ENCODE measurements at regions not wholly inside any gene's neighbourhood (a gene's known extent, or its start where the extent isn't known, plus 50 kb on each side); places are given as distances from the start of the nearest gene placed in this dataset.

DNA sequence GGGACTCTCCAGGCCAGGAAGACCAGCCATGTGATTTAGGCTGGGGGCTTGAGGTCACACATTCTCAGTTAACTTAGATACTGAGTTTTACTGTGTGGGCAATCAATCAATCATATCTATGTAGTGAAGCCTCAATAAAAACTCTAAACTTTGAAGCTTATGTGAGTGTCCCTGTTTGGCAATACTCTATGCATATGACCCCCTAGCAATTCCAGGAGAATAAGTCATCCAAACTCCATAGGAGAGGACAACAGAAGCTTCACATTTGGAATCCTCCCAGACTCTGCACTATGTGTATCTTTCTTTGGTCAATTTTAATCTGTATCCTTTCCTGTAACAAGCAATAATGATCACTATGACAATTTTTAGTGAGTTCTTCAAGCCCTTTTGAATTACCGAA is 216.8 kb upstream of the RGMB start:
- TF ChIP-seq, protein P1, sequence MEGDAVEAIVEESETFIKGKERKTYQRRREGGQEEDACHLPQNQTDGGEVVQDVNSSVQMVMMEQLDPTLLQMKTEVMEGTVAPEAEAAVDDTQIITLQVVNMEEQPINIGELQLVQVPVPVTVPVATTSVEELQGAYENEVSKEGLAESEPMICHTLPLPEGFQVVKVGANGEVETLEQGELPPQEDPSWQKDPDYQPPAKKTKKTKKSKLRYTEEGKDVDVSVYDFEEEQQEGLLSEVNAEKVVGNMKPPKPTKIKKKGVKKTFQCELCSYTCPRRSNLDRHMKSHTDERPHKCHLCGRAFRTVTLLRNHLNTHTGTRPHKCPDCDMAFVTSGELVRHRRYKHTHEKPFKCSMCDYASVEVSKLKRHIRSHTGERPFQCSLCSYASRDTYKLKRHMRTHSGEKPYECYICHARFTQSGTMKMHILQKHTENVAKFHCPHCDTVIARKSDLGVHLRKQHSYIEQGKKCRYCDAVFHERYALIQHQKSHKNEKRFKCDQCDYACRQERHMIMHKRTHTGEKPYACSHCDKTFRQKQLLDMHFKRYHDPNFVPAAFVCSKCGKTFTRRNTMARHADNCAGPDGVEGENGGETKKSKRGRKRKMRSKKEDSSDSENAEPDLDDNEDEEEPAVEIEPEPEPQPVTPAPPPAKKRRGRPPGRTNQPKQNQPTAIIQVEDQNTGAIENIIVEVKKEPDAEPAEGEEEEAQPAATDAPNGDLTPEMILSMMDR (IDR thresholded peaks at IDR 0.05; ENCODE audit: unreplicated experiment in 3 of 3), result no peak
- peaks cover 15% of the 10 kb centered on the region for H3K9me3 Mint-ChIP-seq
- no peak overlapping the region for H3K4me3 Mint-ChIP-seq
- no peaks in the 10 kb centered on the region for H3K36me3 Mint-ChIP-seq (ENCODE audit: low read depth)
- H3K27ac Mint-ChIP-seq, result no peak overlapping the region
- H3K27me3 Mint-ChIP-seq (ENCODE audit: low read depth), result no peaks in the 10 kb centered on the region
- H3K4me1 Mint-ChIP-seq, result no peaks in the 10 kb centered on the region

DNA sequence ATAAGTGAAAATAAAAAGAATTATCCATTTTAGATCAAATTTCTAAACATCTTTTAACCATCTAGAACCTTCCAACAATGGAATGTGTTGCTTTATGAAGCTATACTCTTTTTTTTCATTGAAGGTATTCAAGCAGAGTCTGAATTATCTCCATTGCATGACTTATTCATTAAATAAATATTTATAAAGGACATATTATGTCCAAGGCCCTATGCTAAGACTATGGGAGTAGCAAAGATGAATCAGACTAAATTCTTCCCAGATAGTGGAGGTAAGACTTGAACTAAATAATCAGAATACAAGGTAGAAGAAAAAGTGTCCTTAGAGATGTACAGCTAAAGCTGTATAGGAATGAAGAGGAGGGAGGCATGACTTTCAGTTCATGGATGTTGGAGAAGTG is 215.5 kb upstream of the RGMB start:
- H3K4me3 Mint-ChIP-seq, result no peak overlapping the region
- H3K27ac Mint-ChIP-seq, result no peak overlapping the region
- H3K27me3 Mint-ChIP-seq (ENCODE audit: low read depth), result no peaks in the 10 kb centered on the region
- H3K4me1 Mint-ChIP-seq, result peaks cover 4% of the 10 kb centered on the region
- TF ChIP-seq, protein P1 (IDR thresholded peaks at IDR 0.05; ENCODE audit: unreplicated experiment in 3 of 3), result no peak
- H3K36me3 Mint-ChIP-seq (ENCODE audit: low read depth), result no peaks in the 10 kb centered on the region
- H3K9me3 Mint-ChIP-seq, result peaks cover 15% of the 10 kb centered on the region

DNA sequence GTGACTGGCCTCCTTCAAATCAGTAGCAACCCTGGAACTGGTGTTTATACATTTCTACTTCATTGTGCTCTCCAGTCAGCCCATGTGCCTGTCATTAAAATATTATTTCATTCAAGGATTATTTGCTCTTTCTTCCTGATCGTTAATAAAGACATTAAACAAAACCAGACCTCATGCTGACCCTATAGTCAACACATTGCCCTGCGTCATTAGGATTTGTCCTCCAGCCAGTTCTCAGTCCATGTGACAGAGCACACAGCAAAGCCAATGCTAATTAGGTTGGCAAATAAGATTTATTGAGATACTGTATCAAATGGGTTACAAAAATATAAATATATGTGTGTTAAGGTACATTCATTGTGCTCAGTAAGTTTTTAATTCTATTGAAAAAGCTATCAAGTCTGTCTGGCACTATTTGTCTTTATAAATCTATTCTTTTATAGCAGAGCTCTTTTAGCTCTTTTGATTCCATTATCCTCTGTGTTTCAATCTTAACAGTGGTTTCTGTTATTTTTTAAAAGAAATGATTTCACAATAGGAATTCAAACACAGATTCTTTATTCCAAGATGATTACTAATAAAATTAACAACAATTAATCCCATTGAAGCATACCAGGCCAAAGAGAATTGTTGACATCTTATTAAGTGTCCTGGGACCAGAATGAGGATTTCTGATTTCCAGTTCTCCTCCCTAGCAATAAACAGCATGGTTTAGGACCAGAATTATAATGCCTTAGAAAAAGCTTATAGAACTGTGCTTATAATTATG is 209.4 kb upstream of the RGMB start:
- H3K4me3 Mint-ChIP-seq, result no peak overlapping the region
- H3K27ac Mint-ChIP-seq, result no peak overlapping the region
- TF ChIP-seq, protein P1 (IDR thresholded peaks at IDR 0.05; ENCODE audit: unreplicated experiment in 3 of 3), result no peak
- H3K36me3 Mint-ChIP-seq (ENCODE audit: low read depth), result no peaks in the 10 kb centered on the region
- H3K4me1 Mint-ChIP-seq, result peaks cover 10% of the 10 kb centered on the region
- H3K9me3 Mint-ChIP-seq, result peaks cover 5% of the 10 kb centered on the region
- no peaks in the 10 kb centered on the region for H3K27me3 Mint-ChIP-seq (ENCODE audit: low read depth)

DNA sequence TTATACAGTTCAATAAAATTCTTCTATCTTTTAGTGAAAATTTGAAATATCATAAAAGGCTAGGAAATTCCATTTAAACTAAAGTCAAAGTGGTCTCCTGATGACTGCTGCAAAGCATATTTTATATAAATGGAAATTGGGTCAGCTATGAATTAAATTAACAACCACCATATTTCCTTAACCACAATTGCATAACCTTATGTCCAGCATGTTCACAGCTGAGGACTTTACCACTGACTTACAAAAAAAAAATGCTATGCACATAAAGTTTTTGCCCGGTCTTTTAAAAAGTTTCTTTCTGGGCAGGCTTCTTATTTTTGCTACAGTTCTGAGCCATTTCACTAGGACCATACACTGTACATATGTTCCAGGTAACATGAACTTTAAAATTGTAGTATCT is 208.6 kb upstream of the RGMB start:
- Mint-ChIP-seq H3K27ac (no peak overlapping the region), H3K9me3 (peaks cover 5% of the 10 kb centered on the region), H3K27me3 (ENCODE audit: low read depth) (no peaks in the 10 kb centered on the region), H3K36me3 (ENCODE audit: low read depth) (no peaks in the 10 kb centered on the region), H3K4me3 (no peak overlapping the region), H3K4me1 (peaks cover 14% of the 10 kb centered on the region)
- TF ChIP-seq, protein P1 (IDR thresholded peaks at IDR 0.05; ENCODE audit: unreplicated experiment in 3 of 3), result no peak

DNA sequence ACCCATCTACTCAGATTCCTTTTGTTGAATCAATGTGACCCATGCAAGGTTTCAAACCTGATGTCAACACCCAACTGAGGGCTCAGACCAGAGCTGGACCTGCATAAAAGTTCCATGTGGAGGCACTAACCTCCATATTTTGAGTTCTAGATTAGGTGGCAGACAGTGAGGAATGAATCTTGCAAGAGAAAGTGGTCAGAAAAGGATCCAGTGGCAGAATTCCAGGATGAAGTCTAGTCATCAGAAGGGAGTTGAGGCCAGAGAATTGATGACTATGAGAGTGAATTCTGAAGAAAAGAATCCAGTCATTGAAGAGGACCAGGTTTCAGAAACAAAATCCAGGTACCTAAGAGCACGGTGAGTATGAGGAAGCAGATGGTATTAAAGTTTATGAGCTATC is 205.1 kb upstream of the RGMB start:
- Mint-ChIP-seq H3K4me1 (peaks cover 20% of the 10 kb centered on the region), H3K9me3 (no peaks in the 10 kb centered on the region), H3K27ac (no peak overlapping the region), H3K27me3 (ENCODE audit: low read depth) (no peaks in the 10 kb centered on the region), H3K4me3 (no peak overlapping the region), H3K36me3 (ENCODE audit: low read depth) (no peaks in the 10 kb centered on the region)
- TF ChIP-seq, protein P1 (IDR thresholded peaks at IDR 0.05; ENCODE audit: unreplicated experiment in 3 of 3), result no peak

DNA sequence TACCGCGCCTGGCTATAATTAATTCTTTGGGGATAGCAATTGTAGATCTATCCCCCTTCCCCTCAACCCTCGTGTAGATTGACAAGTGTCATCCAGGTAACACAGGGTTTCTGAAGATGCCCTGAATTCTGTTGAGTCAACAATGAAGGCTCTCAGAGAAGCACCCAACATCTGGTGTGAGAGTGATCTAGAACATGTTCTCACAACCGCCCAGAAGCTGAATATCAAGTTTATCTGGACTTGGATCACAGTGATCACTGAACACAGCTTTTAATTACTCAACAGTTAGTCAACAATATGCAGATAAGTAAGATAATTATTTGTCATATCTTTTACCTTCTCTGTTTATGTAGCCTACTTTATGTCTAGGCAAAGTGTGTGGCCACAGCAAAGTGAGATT is 204.2 kb upstream of the RGMB start:
- TF ChIP-seq, protein P1 (IDR thresholded peaks at IDR 0.05; ENCODE audit: unreplicated experiment in 3 of 3), result no peak
- Mint-ChIP-seq H3K36me3 (ENCODE audit: low read depth) (no peaks in the 10 kb centered on the region), H3K4me3 (no peak overlapping the region), H3K9me3 (no peaks in the 10 kb centered on the region), H3K27me3 (ENCODE audit: low read depth) (no peaks in the 10 kb centered on the region), H3K27ac (peak overlapping the region in 2 of 3 experiments; percentile 68 to 74), H3K4me1 (peaks cover 17% of the 10 kb centered on the region)
